Hindlimb muscle (tissue), 1 donor: ENCODE measurements at regions not wholly inside any gene's neighbourhood (a gene's known extent, or its start where the extent isn't known, plus 50 kb on each side); places are given as distances from the start of the nearest gene placed in this dataset.

Experiments
- DNase-seq: peaks from one replicate; pipeline ENCODE4 v3.0.0-alpha.2; 2013

DNA sequence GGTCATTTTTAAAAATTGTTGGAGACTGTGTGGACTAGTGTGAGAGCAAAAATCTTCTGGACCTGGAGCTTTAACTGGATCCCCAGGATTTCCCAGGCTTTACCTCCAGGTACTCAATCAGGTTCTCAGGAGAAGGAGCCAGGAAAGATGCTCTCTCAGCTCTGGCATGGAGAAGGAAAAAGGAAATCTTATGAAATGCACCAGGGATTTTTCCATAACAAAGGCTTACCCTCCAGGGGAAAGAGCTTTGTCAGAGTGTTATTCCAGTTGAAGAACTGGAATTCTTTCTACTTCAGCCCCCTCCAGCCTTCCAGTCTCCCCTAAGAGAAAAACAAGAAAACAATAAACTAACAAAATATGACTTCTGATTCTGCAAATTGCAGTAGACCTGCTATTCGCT lies 436.7 kb upstream of the ANKRD30A start:
- no peak for DNase-seq

GRCh38 chr10:36683421-36683820 lies 442.0 kb upstream of the ANKRD30A start:
- no peak for DNase-seq

DNA sequence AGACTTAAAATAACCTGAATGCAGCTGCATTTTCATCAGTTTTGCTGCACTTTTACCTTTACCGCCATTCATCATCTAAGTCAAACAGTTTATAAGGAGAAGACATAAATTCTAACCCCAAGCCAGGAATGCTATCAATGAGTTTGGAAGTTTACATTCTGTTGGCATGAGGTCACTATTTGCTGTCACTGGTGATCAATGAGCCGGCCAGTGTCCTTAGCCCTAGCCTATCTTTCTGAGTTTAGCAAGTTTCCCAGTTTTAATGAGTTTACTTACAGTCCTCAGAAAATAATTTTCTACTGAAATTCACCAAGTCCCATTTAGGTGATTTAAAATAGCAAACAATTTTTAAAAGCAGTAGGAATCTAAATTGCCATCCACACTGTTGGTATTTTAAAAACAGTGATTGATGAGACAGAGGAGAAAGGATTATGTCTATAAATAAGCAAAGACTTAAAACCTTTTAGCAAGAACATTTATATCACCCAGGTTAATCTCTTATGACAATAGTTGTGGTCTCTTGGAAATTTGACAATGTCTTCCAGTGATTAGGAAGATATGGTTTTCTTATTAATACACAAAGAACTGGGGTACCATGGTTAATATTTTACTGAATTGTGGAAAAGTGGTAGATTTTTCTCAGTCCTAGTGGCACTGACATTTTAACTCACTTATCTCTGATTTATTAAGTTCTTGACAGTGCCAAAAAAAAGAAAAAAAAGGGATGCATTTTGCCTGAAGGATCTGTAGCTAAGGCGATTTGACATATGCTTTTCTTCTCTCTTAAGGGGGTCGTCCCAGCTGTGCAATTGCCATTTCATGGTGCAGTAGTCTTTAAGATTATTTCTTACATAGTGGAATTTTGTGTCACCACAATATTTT lies 443.4 kb upstream of the ANKRD30A start:
- DNase-seq = no peak

GRCh38 chr10:36679554-36679953 lies 445.8 kb upstream of the ANKRD30A start:
- no peak for DNase-seq

DNA sequence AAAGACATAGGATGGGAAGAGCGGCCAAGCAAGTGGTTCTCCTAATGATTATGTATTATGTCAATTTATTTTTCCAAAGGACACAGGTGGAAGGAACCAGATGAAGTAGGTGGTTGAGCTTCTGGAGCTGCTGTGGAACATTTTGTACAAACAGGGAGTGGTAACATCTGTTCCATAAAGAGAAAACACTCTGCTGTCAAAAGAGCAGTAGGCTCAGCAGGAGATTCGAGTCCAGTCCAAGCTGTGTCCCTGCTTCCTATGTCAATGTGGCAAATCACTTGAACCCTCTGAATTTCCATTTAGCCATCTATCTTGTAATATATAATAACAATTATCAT lies 448.0 kb upstream of the ANKRD30A start:
- no peak for DNase-seq

- DNase-seq = no peak
Measured at GRCh38 chr10:36676756-36677430, 448.5 kb upstream of the ANKRD30A start.

DNA sequence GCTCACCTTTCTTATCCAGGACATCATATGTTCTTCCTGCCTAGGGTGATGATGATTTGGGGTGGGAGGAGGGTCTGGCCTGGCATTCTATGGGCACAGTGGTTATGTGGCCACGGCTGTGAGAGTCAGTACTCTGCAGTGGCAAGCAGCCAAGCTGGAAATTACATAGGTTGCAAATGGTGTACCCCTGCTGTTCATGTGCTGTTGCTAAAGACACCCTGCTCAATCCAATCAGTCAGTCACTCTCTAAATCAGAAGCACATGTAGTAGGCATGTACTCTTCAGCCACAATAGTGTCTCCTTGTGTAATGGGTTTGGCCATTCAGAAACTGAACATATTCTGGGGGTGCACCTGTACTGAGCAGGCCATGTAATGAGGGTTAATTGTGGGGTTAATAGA lies 449.1 kb upstream of the ANKRD30A start:
- DNase-seq = no peak

DNA sequence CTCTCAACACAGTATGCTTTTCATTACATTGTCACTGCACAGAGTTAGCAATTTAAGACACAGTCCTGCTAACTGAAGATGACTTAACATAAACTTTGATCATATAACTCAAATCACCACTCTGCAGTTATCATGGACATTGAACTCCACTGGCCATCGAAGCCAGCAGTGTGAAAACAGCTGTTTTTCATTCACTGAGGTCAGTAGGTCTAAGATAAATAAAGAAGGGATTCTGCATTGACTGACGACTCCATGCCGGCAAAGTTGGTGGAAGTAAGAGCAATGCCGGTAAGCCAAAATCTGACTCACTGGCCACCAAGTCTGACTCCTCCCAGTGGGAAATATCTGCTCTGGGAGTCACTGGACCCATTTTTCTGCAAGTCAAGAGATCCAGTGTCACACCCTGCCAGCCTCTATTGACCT lies 449.9 kb upstream of the ANKRD30A start:
- DNase-seq = no peak

DNA sequence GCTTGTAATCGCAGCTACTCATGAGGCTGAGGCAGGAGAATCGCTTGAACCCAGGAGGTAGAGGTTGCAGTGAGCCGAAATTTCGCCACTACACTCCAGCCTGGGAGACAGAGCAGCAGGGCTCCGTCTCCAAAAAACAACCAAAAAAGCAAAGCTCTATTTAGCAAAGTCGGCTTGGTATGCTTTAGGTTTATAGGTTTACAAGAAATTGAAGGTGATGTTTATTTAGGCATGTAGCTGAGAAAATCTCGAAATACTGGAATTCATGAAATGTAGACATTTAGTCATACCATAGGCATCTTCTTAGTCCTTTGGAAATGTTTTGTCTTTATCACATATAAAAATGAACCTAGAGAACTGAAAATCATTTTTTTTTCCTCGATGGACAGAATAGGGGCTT lies 453.8 kb upstream of the ANKRD30A start:
- DNase-seq = no peak

DNA sequence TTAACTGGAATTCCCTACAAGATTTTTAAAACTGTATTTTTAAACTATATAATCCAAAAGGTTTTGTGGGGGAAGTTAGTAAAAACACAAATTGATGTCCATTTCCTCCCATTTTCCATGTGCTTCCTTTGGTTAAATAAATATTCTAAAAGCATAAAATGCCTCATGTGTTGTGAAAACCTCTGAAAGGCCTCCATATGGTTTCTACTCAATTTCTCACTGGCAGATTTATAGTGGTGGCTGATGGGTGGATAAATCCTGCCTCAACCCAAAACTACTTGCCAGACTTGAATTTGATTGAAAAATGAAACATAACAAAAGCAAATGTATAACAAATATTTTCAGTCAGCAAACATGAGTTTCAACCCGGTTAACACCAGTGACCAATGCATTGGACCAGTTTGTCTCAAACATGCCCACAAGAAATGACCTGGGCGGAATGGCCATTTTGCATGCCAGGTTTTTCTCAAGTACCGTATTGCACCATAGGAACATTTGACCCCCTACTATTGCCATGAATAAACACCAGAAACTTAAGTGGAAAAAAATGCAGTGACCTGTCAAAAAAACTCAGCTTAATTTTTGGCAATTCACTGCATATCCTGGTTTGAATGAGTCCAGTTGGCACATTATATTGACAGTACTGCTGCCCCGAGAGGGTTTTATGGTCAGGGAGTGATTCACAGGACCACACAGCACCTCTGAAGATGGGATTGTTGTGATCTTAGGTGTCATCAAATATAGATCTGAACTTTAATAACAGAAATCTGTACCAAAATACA lies 454.6 kb upstream of the ANKRD30A start:
- DNase-seq = no peak

DNA sequence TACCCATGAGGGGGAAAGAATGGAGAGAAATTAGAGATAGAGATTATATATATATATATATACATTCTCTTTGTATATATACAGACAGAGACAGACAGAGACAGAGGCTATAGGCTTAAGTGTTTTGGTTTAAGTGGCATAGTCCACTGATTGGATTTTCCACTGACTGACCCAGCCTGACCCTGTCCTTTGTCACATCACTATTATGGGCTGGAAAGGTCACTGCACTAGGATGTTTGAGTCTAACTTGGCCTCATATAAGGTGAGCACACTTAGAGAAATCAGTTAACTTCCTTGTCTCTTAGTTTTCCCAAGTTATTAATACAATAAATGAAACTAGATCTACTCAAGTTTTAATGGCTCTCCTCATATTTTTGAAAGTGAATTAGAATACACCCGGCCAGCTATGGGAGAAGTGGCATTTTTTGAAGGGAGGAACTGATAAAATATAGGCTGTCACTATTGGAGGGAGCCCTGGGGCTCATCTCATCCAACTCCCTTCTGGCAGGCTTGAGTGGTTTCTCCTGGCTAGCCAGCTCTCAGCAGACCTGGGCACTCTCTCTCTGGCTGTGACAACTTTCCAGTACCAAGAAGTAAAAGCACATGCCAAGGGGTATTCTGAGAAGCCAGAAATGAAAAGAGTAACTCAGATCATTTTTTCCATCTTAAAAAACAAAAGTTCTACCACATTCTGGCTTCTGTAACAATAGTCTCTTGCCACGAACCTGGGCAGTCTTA lies 455.6 kb upstream of the ANKRD30A start:
- DNase-seq = peak; percentile 36

- DNase-seq = no peak
Measured at GRCh38 chr10:36666451-36666850, 458.9 kb upstream of the ANKRD30A start.

- no peak for DNase-seq
Measured at GRCh38 chr10:36662571-36662970, 462.8 kb upstream of the ANKRD30A start.

DNA sequence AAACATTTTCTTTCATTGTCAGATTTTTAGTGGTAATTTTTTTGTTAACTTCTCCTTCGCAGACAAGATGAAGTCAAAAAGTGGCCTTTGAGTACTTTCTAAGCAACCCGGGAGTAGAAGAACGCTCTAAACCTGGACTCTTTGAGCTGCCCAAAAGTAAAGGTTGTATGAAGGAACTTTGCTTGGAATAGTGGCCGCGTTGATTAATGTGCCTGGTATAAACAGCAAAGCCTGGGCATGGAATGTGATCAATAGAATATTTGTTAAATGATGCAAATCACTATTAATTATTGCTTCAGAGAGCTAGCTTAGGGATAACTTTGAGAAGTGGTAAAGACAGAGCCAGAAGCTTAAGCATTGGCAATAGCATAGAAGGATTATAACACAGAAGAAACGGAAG lies 475.1 kb upstream of the ANKRD30A start:
- DNase-seq = no peak

DNA sequence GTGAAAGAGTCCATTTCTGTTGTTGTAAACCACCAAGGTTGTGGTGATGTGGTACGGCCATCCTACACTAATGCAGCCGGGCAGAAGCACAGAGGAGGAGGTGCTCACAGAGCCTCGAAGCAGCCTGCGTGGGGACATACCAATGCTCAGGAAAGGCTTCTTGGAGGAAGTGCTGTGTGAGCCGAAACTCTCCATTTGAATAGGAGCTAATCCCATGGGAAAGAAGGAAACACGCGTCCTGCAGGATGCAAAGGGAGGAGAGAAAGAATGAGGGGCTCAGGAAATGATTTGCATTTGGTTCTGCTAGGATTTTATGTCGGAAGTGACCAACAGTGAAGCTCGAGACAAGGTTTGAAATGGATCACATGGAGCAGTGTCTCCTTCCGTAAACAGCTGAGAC lies 477.9 kb upstream of the ANKRD30A start:
- DNase-seq = no peak

- DNase-seq = no peak
Measured at GRCh38 chr10:36640626-36641025, 484.8 kb upstream of the ANKRD30A start.

DNA sequence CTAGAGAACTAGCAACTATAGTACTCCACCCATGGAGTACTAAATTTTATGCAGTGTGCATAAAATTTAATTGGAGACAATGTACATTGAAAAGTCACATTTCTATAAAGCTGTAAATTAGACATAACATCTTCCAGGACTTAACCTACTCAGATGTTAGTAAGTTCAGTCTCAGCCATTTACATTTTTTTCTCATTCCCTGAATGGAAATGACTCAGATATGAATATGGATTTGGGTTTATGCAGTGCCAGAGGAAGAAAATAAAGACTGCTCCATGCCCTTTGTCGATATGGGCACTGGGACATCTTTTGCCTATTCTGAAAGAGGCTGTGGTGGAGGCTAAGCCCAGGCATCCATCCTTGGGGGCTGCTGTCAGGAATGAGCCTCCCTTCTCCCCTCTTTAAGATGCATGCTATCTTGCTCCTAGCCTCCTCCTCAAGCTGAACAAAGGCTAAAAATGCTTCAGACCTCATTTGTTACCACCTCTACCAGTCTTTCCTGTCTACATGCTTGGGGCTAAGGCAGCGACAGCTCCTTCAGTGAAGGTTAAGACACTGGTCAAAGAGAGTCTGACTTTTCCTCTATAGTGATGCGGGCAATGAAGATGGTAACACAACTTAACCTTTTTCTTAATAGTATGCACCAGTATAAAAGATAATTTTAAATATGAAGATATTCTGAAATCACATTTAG lies 486.8 kb upstream of the ANKRD30A start:
- no peak for DNase-seq

GRCh38 chr10:36636879-36637278 lies 488.5 kb upstream of the ANKRD30A start:
- DNase-seq = no peak

- no peak for DNase-seq
Measured at GRCh38 chr10:36636285-36636839, 489.0 kb upstream of the ANKRD30A start.

- no peak for DNase-seq
Measured at GRCh38 chr10:36634916-36635315, 490.5 kb upstream of the ANKRD30A start.

DNA sequence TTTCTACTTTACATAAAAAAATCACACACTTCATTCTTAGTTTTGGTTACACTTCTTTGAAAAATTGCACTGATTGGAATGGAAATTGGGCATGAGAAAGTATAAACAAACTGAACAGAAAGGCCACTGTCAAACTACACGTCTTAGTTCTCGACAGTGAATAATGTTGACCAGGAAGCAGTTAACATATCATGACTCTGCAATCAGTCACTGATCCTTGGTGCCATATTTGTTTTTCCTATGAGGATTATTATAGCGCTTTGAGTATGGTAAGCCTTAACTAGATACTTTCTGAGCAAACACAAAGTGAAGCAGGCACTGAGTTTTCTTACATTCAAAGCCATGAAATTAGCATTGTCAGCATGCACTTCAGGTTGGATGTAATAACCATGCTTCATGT lies 495.1 kb upstream of the ANKRD30A start:
- no peak for DNase-seq

DNA sequence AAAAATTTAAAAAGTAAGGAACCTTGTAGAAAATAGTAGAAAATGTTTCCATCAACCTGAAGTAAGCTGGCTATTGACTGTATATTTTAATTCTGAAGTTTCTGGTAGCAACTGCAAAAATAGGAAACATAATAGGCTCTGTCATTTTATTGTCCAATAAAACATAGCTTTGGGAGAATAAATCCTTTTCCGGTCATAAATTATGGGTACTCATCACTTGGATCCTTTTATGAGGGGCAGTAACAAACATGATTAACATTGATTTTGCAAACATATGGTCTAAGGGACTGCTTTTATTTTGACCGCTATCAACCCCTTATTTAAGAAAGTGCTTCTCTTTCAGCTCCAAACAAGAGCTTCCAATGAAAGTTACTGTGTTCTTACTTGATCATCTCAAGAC lies 495.9 kb upstream of the ANKRD30A start:
- DNase-seq = no peak
